Fibroblast of the aortic adventitia (primary cell): ENCODE measurements at regions not wholly inside any gene's neighbourhood (a gene's known extent, or its start where the extent isn't known, plus 50 kb on each side); places are given as distances from the start of the nearest gene placed in this dataset.

Experiments
- DNase-seq: peaks from one replicate; pipeline ENCODE4 v3.0.0-alpha.2; 2010; ENCODE audit warnings: low read depth
- H3K4me3 ChIP-seq: 2 replicates; pipeline ENCODE4 v1.5.1; 2011; ENCODE audit warnings: low read depth, mild to moderate bottlenecking, control low read depth, low read length, moderate library complexity
- TF ChIP-seq, protein P1 (sequence below): IDR thresholded peaks from 2 replicates; pipeline ENCODE4 v1.5.1; 2011; ENCODE audit warnings: mild to moderate bottlenecking, low read length, control low read depth, inconsistent platforms; ENCODE audit not compliant: insufficient read depth

DNA sequence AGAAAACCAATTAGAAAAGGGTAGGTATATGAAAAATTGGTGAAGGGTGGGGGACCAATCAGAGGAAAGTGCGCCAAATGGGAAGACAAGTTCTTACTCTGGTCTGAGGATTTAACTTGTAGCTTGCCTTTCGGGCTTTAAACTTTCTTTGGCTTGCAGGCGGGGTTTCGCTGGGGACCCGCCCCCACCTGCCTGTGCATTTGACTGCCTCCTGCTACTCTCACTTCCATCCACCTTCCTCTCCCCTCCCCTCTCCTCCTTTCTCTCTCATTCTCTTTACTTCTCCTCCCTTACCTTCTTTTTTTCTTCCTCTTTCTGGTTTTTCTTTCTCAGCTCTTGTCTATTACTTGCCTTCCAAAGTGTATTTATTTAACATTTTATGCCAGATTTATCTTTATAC lies 278.8 kb downstream of the DNAJB9 start:
- no peak for DNase-seq
- H3K4me3 ChIP-seq: no peak overlapping the region
- TF ChIP-seq, protein P1, sequence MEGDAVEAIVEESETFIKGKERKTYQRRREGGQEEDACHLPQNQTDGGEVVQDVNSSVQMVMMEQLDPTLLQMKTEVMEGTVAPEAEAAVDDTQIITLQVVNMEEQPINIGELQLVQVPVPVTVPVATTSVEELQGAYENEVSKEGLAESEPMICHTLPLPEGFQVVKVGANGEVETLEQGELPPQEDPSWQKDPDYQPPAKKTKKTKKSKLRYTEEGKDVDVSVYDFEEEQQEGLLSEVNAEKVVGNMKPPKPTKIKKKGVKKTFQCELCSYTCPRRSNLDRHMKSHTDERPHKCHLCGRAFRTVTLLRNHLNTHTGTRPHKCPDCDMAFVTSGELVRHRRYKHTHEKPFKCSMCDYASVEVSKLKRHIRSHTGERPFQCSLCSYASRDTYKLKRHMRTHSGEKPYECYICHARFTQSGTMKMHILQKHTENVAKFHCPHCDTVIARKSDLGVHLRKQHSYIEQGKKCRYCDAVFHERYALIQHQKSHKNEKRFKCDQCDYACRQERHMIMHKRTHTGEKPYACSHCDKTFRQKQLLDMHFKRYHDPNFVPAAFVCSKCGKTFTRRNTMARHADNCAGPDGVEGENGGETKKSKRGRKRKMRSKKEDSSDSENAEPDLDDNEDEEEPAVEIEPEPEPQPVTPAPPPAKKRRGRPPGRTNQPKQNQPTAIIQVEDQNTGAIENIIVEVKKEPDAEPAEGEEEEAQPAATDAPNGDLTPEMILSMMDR: no peak

DNA sequence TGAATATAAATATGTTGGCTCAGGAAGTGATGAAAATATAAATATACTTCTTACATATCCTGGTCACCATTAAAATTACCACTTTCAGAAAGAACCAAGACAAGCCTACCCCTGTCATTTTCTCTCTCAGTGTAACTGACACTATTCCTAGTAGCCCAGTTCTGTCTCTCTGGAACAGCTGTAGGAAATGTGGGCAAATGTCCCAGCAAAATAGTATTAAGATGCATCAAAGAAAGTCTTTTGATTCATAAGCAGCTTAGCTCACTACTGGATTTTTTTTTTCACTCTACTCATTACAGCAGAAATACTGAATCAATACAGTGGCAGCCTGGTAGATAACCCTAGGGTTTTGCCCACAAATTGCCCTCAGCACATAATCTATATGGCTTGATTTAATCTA lies 290.9 kb downstream of the DNAJB9 start:
- TF ChIP-seq, protein P1: no peak
- H3K4me3 ChIP-seq: no peak overlapping the region
- DNase-seq: no peak

DNA sequence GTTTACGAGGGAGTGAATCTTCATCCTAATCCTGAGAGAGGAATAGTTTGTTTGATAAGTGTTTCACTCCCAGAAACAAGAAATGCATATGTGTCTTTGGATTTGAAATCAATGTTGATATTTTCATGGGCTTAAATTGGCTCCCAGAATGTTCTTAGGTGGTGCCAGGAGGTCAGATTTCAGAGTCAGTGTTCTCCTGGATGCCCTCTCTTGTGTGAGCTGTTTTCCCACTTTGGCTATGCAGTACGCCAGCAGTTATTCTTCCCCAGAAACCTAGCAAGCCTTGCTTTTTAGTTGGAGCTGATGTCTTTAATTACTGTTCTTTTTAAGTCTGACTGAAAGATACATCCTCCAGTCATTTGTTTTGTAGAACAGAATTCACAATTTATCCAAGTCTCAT lies 291.4 kb downstream of the DNAJB9 start:
- DNase-seq: no peak

DNA sequence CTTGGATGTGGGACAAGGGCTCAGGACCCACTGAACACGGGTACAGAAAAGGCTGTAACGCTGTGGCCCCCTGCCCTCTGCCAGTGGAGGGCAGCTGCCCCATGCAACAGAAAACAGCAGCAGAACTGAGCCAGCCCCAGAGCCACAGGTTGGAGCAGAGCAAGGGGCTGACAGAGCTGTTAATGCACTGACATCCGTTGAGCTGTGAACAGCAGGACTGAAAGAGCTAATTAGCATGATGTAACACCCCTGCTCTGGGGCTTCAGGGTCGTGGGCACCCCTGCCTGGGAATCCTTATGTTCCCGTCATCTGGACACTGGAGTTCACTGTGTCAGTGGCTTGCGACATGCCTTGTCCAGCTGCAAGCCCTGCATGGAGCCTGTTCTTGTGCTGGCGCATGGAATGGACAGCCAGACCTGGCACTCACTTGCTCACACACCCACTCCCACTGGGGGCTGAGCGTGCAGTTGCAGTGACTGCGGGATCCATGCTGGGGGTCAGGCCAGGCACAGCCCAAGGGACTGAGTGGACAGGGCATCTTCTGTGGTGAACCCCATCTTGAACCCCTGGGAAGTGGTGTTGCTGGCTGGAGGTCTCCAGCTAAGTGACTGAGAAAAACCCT lies 293.7 kb downstream of the DNAJB9 start:
- no peak for DNase-seq
- no peak overlapping the region for H3K4me3 ChIP-seq
- TF ChIP-seq, protein P1: no peak

More for the DNA sequence above, 291.4 kb downstream of the DNAJB9 start:
- TF ChIP-seq, protein P1: no peak
- no peak overlapping the region for H3K4me3 ChIP-seq

DNA sequence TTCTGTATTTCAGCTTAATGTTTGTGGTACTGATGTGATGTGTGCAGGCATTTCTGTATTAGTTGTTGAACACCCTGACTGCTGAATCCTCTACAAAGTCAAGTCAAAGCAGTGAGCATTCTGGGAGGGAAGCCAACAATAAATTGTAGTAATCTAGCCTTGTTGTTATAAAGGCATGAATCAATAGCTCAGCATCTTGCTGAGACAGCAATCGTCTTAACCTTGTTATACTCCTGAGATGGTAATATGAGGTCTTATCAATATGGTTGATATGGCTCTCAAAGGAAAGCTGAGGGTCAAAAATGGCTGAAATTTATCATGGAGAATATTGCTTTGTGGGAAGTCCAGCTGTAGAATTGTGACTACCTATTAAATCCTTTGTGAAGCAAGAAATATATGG lies 299.4 kb downstream of the DNAJB9 start:
- TF ChIP-seq, protein P1: no peak
- H3K4me3 ChIP-seq: no peak overlapping the region
- DNase-seq: no peak

DNA sequence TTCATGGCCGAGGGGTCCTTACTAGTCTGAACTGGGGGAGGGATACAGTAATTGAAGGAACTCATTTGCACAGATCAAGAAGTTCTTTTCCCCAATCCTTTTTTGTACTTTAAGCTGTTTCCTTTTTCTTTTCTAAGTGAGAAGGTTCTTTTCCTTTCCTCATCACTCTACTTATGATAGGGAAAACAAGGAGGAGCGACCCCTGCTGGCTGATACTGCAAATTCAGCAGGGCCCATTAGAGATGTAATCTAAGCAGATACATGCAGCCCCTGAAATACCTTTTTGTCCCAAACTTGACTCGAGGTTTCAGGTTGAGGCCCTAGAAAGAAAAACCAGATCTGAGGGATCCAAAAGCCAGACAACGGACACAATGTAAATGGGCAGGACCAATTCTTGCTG lies 305.5 kb downstream of the DNAJB9 start:
- DNase-seq: peak; percentile 57
- H3K4me3 ChIP-seq: no peak overlapping the region
- TF ChIP-seq, protein P1: peak; percentile 62

DNA sequence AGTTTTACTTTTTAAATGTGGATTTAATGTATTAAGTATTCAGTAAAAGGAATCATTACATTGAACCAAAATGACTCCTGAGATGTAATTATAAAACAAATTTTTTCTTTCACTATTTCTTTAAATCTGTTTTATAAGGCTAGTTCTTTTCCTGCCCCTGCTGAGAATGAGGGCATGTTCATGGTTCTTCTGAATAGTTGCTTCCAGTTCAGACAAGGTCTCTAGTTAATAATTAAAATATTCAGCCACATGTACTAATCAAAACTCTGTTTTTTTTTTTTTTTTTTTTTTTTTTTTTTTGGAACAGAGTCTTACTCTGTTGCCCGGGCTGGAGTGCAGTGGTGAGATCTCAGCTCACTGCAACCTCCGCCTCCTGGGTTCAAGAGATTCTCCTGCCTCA lies 321.2 kb downstream of the DNAJB9 start:
- no peak overlapping the region for H3K4me3 ChIP-seq
- TF ChIP-seq, protein P1: no peak
- DNase-seq: no peak
